Gastrocnemius medialis (tissue), 4 donors: ENCODE measurements at regions not wholly inside any gene's neighbourhood (a gene's known extent, or its start where the extent isn't known, plus 50 kb on each side); places are given as distances from the start of the nearest gene placed in this dataset.

Experiments used
- ATAC-seq, 2 donors: fragments of 150-250 bp; one replicate each; pipeline ENCODE4 v1.9.1; 2016
- DNase-seq, 2 donors: peaks; one replicate each; pipeline ENCODE4 v3.0.0-alpha.2; 2019
- H3K27ac ChIP-seq, 4 donors: fragments of 200-600 bp; sonication (generic); 1 replicate in 1 of 4; 2 replicates in 3 of 4; pipeline ENCODE4 v1.5.1; 2016 to 2018; ENCODE audit warnings: mild to moderate bottlenecking in 2 of 4, moderate library complexity in 1 of 4
- H3K27me3 ChIP-seq, 3 donors: fragments of 200-600 bp; sonication (generic) in 2 of 3; 1 replicate in 1 of 3; 2 replicates in 2 of 3; pipeline versions ENCODE4 v1.5.1 to v1.6.0; 2016 to 2019; ENCODE audit warnings: mild to moderate bottlenecking in 1 of 3, moderate library complexity in 1 of 3
- H3K36me3 ChIP-seq, 2 donors: fragments of 200-600 bp; sonication (generic) in 1 of 2; one replicate each; pipeline ENCODE4 v1.5.1; 2017 to 2018
- H3K4me1 ChIP-seq, 2 donors: fragments of 200-600 bp; sonication (generic) in 1 of 2; one replicate each; pipeline ENCODE4 v1.5.1; 2016 to 2017; ENCODE audit warnings: mild to moderate bottlenecking in 2 of 2
- H3K4me3 ChIP-seq, 4 donors: fragments of 200-600 bp; sonication (generic) in 3 of 4; 1 replicate in 1 of 4; 2 replicates in 3 of 4; pipeline ENCODE4 v1.5.1; 2016 to 2019; ENCODE audit warnings: mild to moderate bottlenecking in 2 of 4
- H3K9me3 ChIP-seq, 3 donors: fragments of 200-600 bp; sonication (generic) in 2 of 3; 1 replicate in 1 of 3; 2 replicates in 2 of 3; pipeline ENCODE4 v1.5.1; 2016 to 2019
- POLR2A ChIP-seq, 2 donors: fragments of 450-650 bp; IDR thresholded peaks; one replicate each; pipeline ENCODE4 v1.6.1; 2017; ENCODE audit warnings: antibody characterized with exemption in 2 of 2, mild to moderate bottlenecking in 2 of 2, moderate library complexity in 2 of 2
- in situ Hi-C, 4 donors: fragments of 200-750 bp; cut with MboI; loops; one replicate each; pipeline versions ENCODE4 v1.15.0 to v1.8.0; 2017; ENCODE audit warnings: low sequenced_read_pairs in 4 of 4
- intact Hi-C: fragments of 100-400 bp; cut with DNase I; formaldehyde crosslinking; loops from one replicate; pipeline ENCODE4 v1.15.1; 2023; ENCODE audit warnings: low total_unique reads
- TF ChIP-seq, protein P1 (sequence below), 5 experiments: fragments of 450-650 bp in 3 of 5; fragments of 200-600 bp in 2 of 5; sonication (generic) in 2 of 5; IDR thresholded peaks in 4 of 5; conservative IDR thresholded peaks in 1 of 5; 1 replicate in 4 of 5; 2 replicates in 1 of 5; pipeline ENCODE4 v1.5.1; 2016 to 2019; ENCODE audit warnings: antibody characterized with exemption in 5 of 5, mild to moderate bottlenecking in 3 of 5, moderate library complexity in 3 of 5

DNA sequence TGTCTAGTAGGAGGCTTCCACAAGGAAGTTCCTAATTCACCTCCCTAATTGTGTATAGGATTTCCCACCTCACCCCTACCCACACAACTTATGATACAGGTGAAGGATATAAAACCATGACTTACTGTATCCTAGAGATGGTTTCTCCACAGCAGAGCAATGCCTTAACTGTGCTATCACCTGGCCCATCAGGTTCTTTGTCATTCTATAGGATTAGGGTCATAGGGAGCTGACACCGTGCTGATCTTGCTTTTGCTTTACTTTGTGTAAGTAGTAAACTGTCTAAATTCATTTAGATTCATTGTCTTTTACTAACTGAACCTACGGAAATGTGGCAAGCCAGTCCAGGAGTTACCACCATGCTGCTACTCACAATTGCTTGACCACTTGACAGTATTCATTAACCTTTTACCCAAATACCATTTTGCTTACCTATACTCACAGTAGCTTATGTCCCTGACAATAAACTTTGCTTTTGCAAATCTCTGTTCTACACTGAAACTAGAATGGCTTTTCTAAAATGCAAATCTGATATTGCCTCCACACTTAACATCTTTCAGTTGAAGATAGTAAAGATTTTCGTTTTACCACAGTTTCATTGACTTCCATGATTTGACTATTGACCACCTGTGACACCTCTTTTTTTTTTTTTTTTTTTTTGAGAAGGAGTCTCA, 147.6 kb downstream of the IFI44 start:
- Histone ChIP-seq H3K9me3 (no peaks in the 10 kb centered on the region), H3K27me3 (no peaks in the 10 kb centered on the region), H3K4me3 (no peak overlapping the region), H3K4me1 (no peaks in the 10 kb centered on the region), H3K36me3 (no peaks in the 10 kb centered on the region), H3K27ac (no peak overlapping the region)
- in situ Hi-C loops (no loop called here), intact Hi-C loops (no loop called here)
- ATAC-seq = no peak
- no peak for TF ChIP-seq POLR2A (IDR thresholded peaks at IDR 0.05)
- TF ChIP-seq, protein P1, sequence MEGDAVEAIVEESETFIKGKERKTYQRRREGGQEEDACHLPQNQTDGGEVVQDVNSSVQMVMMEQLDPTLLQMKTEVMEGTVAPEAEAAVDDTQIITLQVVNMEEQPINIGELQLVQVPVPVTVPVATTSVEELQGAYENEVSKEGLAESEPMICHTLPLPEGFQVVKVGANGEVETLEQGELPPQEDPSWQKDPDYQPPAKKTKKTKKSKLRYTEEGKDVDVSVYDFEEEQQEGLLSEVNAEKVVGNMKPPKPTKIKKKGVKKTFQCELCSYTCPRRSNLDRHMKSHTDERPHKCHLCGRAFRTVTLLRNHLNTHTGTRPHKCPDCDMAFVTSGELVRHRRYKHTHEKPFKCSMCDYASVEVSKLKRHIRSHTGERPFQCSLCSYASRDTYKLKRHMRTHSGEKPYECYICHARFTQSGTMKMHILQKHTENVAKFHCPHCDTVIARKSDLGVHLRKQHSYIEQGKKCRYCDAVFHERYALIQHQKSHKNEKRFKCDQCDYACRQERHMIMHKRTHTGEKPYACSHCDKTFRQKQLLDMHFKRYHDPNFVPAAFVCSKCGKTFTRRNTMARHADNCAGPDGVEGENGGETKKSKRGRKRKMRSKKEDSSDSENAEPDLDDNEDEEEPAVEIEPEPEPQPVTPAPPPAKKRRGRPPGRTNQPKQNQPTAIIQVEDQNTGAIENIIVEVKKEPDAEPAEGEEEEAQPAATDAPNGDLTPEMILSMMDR (IDR thresholded peaks at IDR 0.05 in 4 of 5, conservative IDR thresholded peaks at IDR 0.05 in 1 of 5) = no peak
- DNase-seq = no peak

DNA sequence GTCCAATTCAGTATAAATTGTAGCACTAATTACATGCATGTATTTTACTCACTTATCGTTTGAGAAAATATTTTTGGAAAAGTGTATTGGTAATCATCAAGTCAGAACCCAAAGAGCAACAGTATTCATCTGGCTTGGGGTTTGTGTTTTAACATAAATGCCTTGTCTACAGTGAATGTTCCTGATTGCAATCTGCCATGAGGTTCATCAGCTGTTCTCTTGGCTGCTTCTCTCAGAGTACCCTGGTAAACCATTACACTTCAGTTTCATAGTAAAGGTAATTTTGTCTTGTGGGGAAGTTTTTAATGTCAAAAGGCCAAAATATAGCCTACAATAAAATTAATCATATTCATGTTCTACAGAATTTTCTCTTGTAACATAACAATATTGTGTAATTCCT, 150.3 kb downstream of the IFI44 start:
- Histone ChIP-seq H3K4me3 (no peak overlapping the region), H3K27me3 (no peaks in the 10 kb centered on the region), H3K4me1 (no peaks in the 10 kb centered on the region), H3K27ac (no peak overlapping the region), H3K36me3 (no peaks in the 10 kb centered on the region), H3K9me3 (no peaks in the 10 kb centered on the region)
- no peak for ATAC-seq
- TF ChIP-seq, protein P1 (IDR thresholded peaks at IDR 0.05 in 4 of 5, conservative IDR thresholded peaks at IDR 0.05 in 1 of 5) = no peak
- no peak for TF ChIP-seq POLR2A (IDR thresholded peaks at IDR 0.05)
- no peak for DNase-seq
- intact Hi-C loops = no loop called here
- in situ Hi-C loops = no loop called here

DNA sequence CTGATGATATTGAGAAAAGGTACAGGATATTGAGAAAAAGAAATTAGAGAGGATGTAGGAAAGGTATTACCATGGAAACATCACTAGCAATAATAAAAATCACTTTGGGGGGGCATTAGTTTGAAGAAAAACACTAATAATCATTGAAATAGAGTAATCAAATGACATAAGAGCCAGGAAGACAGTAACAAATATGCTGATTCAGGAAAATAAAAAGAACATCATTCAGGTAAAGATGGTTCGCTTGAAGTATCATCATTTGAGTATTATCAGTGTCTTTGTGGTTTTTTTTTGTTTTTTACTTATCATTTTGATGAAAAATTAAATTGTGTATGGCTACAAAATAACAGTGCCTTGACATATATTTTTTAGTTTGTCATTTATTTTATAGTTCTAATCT, 164.5 kb downstream of the IFI44 start:
- in situ Hi-C loops = no loop called here
- no peaks in the 10 kb centered on the region for H3K27me3 ChIP-seq
- H3K4me1 ChIP-seq = no peaks in the 10 kb centered on the region
- H3K27ac ChIP-seq = no peak overlapping the region
- H3K4me3 ChIP-seq = no peak overlapping the region
- DNase-seq = no peak
- no peak for ATAC-seq
- TF ChIP-seq POLR2A (IDR thresholded peaks at IDR 0.05) = no peak
- TF ChIP-seq, protein P1 (IDR thresholded peaks at IDR 0.05 in 4 of 5, conservative IDR thresholded peaks at IDR 0.05 in 1 of 5) = no peak
- no peaks in the 10 kb centered on the region for H3K9me3 ChIP-seq
- no peaks in the 10 kb centered on the region for H3K36me3 ChIP-seq
- intact Hi-C loops = no loop called here

DNA sequence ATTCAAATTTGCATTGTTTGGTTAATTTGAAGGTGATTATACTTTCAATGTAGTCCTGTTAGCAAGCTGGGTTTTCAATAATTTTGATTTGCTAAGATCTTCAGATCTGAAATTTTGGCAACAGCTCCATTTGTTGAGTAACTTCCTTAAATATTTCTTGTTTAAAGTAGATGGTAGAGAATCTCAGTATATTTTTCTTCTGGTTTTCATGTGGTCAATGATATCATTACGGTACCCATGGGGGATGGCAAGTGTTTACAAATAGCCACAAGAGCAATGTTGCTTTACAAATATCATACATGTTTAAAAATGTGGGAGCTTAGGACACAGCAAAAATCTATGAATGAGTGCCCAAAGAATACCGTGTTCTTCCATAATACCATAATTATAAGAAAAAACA, 175.9 kb downstream of the IFI44 start:
- no peak for TF ChIP-seq POLR2A (IDR thresholded peaks at IDR 0.05)
- TF ChIP-seq, protein P1 (IDR thresholded peaks at IDR 0.05 in 4 of 5, conservative IDR thresholded peaks at IDR 0.05 in 1 of 5) = no peak
- intact Hi-C loops (no loop called here), in situ Hi-C loops (no loop called here)
- ATAC-seq (no peak), DNase-seq (no peak)
- Histone ChIP-seq H3K4me1 (no peaks in the 10 kb centered on the region), H3K4me3 (no peak overlapping the region), H3K27ac (no peak overlapping the region), H3K9me3 (no peaks in the 10 kb centered on the region), H3K36me3 (no peaks in the 10 kb centered on the region), H3K27me3 (no peaks in the 10 kb centered on the region)

DNA sequence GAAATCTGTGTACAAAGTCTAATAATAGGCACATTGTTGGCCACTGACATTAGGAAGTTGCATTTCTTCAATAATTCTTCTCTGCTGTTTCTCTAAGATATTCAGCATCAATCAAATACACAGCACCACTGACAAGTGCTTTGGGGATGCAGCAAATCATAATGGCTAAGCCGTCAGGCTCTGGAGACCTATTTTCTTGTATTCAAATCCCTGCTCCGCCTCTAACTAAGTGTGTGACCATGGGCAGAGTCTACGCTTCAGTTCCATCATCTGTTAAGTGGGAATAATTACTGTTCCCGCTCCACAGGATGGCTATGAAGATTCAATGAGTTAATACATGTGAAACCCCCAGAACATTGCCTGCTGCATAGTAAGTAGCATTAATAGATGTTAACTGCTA, 176.9 kb downstream of the ADGRL4 start:
- Histone ChIP-seq H3K27me3 (no peaks in the 10 kb centered on the region), H3K9me3 (no peaks in the 10 kb centered on the region), H3K36me3 (no peaks in the 10 kb centered on the region), H3K27ac (no peak overlapping the region), H3K4me3 (no peak overlapping the region), H3K4me1 (no peaks in the 10 kb centered on the region)
- intact Hi-C loops = no loop called here
- ATAC-seq (no peak), DNase-seq (no peak)
- TF ChIP-seq, protein P1 (IDR thresholded peaks at IDR 0.05 in 4 of 5, conservative IDR thresholded peaks at IDR 0.05 in 1 of 5) = no peak
- no peak for TF ChIP-seq POLR2A (IDR thresholded peaks at IDR 0.05)
- in situ Hi-C loops = no loop called here
